HG03103 (cell line): ENCODE measurements at regions not wholly inside any gene's neighbourhood (a gene's known extent, or its start where the extent isn't known, plus 50 kb on each side); places are given as distances from the start of the nearest gene placed in this dataset.

Experiments
- ATAC-seq: cut with Tn5 transposase; IDR thresholded peaks from one replicate; pipeline ENCODE4 v1.9.1; 2021; ENCODE audit warnings: low read depth; ENCODE audit not compliant: unreplicated experiment

DNA sequence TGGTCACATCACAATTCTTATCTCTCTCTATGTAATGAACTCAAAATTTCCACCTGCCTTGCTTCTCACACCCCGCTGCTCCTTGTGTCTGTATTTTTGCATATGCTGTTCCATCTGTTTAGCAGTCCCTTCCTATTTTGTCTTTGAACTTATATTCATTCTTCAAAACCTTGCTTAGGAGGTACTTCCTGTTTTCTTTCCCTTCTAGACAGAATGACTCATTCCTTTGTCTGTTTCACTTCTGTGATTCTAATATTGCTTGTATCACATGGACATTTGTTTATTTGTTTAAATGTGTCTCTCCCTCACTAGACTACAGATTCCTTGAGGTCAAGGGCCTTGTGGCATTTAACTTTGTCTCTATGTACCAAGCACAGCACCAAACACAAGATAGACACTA, 424.2 kb downstream of the ETNK1 start:
- ATAC-seq = peak; percentile 85

GRCh38 chr12:23055004-23055403, 430.0 kb downstream of the ETNK1 start:
- ATAC-seq = peak; percentile 65

GRCh38 chr12:23057571-23057970, 432.6 kb downstream of the ETNK1 start:
- ATAC-seq = no peak

DNA sequence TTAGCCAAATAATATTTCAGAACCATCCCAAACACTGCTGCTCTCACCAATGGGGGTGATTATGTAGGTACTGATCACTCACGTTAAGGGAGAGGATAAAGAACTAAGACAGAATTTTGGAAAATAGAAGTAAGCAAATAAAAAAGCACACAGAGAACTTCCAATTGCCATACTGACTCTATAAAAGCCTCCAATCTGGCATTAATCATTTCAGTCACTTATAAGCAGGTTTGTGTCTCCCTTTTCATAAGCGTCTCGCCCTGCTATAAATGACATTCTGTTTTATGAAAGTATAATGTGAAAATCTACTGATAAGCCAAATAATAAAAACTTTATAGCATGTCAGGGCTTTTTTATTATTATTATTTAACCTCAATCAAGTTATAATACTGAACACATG, 435.2 kb downstream of the ETNK1 start:
- no peak for ATAC-seq

DNA sequence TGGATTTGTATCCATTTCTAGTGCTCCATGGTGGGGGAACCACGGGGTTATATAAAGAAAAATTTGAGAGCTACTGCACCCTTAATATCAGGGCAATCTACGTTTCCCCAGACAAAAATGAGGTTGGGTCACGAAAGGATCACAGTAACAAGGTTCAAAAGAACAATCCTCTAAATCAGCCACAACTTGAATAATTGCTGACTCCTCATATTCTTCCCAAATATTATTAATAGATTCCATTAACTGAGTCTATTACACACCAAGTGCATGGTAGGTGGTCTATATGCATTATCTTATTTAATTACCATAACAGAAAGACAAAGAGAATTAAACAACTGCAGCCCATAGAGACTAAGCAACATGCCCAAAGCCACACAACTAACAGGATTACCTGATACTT, 438.2 kb downstream of the ETNK1 start:
- ATAC-seq = no peak

GRCh38 chr12:23066095-23066494, 441.1 kb downstream of the ETNK1 start:
- no peak for ATAC-seq

DNA sequence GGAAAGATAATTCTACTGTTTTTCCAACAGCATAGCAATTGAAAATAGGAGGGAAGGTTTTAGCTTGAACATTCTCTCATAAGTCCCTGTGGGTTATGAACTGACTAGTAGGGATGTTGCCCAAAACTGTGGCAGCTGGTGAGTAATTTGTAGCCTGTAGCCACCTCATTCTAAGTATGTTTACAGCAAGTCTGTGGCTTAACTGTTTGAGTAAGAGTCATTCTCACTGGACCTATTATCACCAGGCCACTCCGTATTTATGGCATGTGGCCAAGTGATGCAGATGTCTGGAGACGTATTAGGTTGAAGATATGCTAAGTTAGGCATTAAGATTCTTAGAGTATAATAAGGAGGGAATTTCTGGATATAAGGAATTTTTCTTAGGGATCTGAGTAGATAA, 458.3 kb downstream of the ETNK1 start:
- ATAC-seq = no peak

- no peak for ATAC-seq
These were observed 459.4 kb downstream of the ETNK1 start for GRCh38 chr12:23084236-23084995.

DNA sequence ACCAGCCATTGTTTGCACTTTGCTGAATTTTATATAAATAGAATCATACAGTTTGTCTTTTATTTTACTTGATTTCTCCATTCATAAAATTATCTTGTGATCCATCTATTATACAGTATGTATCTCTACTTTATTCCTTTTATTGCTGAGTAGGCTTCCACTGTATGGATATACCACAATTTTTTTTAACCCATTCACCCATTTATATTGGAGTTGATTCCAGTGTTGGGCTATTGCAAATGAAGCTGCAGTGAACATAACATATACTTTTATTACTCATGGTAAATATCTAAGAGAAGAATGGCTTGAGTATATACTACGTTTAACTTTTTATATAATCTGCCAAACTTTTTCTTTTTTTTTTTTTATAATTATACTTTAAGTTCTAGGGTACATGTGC, 463.6 kb downstream of the ETNK1 start:
- ATAC-seq = no peak

DNA sequence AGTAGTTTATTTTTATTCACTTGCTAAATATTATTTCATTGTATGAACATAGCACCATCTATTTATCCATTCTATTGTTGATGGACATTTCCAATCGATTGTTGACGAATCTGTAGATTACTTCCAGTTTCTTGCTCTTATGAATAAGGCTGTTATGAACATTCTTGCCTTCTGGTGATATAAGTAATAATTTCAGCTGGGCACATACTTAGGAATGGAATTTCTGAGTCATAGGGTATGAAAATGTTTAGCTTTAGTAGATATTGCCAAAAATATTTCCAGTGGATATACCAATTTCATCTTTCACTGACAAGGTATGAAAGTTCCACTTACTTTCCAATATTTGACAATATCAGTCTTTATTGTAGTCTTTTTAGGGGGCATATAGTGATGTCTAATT, 468.5 kb downstream of the ETNK1 start:
- no peak for ATAC-seq

- no peak for ATAC-seq
These were observed 471.4 kb downstream of the ETNK1 start for GRCh38 chr12:23096321-23096720.

DNA sequence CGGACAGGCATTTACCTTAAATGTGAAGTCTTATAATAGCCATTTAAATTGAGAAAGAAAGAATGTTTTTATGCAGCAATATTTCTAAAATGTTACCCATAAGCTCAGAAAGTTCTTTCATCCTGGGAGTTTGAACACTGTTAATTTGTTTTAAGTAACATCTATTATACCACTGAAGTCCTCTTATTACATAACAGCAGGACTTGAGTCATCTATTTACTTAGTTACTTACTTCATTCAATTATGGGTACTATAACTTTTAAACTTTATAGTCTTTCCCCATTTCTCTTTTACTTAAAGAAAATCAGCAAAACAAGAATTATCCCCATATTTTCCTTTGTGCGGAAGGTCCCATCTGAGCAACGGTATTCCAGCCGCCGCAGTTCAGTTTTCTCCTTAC, 473.1 kb downstream of the ETNK1 start:
- ATAC-seq = no peak

- ATAC-seq = no peak
These were observed 473.5 kb downstream of the ETNK1 start for GRCh38 chr12:23098517-23098916.

DNA sequence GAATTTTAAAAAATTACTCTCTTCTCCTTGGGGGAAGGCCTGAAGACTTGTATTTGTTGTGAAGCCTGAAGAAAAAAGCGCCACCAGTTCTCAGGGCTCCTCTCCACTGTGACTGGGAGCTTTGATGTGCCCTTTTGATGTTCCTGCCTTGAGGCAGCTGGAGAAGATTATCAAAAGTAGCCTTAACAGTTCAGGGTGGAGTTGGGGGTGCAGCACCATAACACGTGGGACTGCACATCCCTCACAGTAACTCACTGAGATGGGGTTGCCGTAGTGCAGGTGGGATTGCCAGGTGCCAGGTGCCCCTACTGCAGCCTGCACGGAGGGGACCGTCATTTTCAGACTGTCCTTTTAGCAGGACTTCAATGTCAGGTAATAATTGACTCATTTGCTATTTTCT, 474.1 kb downstream of the ETNK1 start:
- ATAC-seq = no peak

DNA sequence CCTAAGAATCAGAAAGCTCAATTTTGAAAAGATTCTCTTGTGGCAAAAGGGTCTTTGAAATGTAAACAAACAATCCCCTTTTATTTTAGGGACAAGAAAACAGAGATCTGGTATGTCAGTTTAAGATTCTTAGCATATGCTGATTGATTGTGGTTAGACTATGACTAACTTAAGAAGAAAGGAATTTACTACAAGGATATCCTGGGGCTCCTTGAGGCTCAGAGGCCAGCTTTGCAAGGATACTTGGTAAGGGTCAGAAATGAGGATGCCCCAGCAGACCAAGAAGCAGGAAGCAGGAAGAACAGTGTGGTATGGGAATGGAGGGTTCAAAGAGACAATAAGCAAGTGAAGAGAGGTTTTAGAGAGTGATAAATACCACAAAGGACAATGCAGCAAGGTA, 474.6 kb downstream of the ETNK1 start:
- no peak for ATAC-seq

GRCh38 chr12:23108957-23109356, 484.0 kb downstream of the ETNK1 start:
- ATAC-seq = no peak

DNA sequence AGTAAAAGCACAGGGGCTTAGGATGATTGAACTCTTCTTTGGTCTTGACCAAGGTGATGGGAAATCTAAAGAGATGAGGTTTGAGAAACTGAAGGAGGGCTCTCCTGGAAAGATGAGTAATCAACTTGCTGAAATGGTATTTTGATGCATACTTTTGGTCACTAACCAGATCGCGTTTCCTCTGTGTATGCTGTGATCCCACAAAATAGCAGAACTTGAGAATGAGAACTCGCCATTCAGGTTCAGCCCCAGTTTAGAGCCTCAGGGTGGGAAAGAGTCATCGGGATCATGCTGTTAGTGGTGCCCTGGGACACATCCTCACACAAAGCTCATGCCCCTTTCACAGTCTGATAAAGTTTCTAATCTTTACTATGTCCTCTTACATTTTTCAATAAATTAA, 488.8 kb downstream of the ETNK1 start:
- no peak for ATAC-seq

DNA sequence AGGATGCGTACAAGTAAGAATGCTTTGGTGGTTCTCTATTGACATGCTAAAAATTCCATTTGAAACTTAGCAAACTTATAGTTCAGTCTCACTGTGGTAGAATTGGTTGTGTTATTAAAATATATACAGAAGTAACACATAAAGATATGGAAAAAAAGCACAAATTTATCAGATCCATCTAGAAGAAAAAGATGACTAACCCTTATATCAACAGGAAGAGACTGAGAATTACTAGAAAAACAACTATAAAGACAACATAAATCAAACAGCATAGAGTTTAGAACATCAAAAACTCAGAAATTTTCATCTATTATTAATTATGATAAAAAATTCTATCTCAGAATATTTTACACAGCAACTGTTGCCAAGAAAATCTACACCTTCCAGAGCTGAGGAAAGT, 491.0 kb downstream of the ETNK1 start:
- no peak for ATAC-seq

DNA sequence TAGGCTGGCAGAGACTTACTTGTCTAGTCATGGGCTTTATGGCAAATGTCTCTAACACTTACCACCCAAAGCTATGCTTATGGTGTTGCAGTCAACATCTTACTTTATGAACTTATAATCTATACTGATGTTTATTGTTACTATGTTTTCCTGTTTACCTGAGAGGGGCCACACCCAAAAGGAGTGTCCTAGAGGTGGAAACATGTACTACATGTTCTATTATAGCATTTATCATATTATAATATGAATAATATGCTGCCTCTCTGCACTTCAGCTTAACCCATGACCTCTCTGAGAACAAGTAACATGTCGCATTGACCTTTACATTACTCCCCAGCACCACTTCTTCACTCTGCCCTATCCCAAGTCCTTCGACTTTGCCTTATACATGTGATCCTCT, 501.8 kb downstream of the ETNK1 start:
- ATAC-seq = no peak

DNA sequence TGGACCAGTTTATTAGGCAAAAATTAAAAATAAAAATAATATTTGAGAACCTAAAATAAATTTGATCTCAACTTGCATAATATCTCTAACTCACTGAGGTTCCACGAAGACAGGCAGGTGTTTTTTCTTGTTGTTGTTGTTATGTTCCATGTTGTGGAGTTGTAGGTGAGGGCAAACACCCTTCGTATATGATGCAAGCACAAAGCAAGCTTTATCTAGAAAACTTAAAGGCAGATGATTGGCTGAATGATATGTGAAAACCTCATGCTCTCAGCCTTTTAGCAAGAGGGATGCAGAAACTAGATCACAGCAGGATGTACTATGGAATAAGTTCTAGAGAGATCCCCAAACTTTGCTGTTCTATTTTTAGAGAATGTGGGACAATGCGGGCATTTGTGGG, 502.7 kb downstream of the ETNK1 start:
- no peak for ATAC-seq

DNA sequence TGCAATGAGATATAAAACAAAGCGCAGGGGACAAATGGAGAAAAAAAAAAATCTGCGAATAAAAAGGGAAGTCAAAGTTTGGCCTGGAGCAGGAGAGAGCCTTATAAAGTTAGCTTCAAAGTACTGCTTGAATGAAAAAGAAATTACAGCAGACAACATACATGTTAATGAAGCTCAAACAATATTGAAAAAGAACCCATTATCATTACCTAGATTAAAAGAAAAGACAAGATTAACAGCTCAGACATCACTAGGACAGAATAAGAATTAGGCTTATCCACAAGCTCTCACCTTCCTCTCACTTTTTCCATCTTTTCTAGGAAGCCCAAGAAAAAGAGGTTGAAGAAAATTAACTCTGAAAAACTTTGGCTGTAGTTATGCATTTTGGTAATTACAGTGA, 503.5 kb downstream of the ETNK1 start:
- no peak for ATAC-seq

- no peak for ATAC-seq
These were observed 507.4 kb downstream of the ETNK1 start for GRCh38 chr12:23132357-23132756.

GRCh38 chr12:23133471-23133870, 508.5 kb downstream of the ETNK1 start:
- ATAC-seq = no peak
